ENCODE measurements at regions not wholly inside any gene's neighbourhood (a gene's known extent, or its start where the extent isn't known, plus 50 kb on each side); places are given as distances from the start of the nearest gene placed in this dataset.

DNA sequence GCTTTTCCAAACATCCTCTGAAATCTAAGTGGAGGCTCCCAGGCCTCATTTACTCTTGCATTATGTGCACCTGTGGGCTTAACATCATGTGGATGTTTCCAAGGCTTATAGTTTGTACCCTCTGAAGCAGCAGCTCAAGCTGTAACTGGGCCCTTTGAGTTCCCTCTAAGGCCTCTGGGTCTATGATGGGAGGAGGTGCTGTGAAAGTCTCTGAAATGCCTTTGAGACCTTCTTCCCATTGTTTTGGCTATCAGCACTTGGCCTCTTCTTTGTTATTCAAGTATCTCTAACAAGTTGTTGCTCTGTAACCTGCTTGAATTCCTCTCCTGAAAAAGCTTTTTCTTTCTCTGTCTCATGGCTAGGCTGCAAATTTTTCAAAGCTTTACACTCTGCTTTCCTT, 58.1 kb upstream of the MYT1L start:
- DNase-seq = no peak

Data from hematopoietic multipotent progenitor cell treated with erythropoietin and hydrocortisone succinate and interleukin-3 and kit ligand, for 4 days (in vitro differentiated cells).